ENCODE measurements at regions not wholly inside any gene's neighbourhood (a gene's known extent, or its start where the extent isn't known, plus 50 kb on each side); places are given as distances from the start of the nearest gene placed in this dataset.
"Not testable (repeated sequence)": the region's sequence is repeated elsewhere in the genome, so short reads cannot be mapped to it uniquely, and the experiment has no call there.

- no peak for ATAC-seq
Observed at GRCh38 chr5:172548981-172549687, 91.9 kb upstream of the NEURL1B start.

DNA sequence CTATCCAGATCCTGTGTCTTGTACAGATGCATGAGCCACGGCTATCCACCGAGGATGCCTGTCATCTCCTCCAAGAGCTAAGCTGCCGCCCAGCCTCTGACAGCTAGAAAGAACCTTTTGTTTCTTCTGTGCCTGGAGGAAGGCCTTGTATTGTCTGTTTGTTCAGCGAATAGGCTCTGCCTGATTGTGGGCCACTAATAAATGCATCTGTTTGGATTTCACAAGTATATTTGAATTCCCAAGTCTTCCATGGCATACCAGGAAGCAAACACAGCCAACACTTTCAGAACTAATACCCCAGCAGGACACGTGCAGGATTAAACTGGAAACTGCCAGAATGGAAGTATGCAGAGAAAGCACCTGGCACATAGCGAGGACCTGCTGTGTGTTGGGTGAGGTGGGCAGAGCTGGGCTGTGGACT lies 92.7 kb upstream of the NEURL1B start:
- no peak for ATAC-seq

- no peak for ATAC-seq
Observed at GRCh38 chr5:172546196-172546595, 91.9 kb upstream of the SH3PXD2B start.

DNA sequence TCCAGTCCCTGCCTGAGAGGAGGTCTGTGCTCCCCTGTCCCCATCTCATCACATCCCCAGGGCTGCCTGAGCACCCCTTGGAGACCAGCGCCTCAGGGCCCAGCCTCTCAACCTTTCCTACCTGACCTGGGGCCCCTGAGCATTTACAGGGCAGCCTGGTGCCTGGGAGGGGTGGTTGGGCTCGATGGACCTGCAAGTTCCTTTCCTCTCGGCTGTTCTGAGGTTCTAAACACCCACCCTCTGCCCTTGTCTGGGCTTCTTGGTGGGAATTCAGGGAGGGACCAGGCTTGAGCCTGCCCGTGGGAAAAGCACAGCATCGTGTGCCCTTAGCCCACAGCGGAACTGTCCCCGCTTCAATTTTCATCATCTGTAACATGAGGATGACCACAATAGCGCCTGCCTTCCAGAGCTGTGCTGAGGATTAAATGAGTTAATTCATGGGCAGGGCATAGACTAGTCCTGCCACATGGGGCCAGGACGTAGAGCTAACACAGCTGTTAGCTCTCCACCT lies 91.0 kb upstream of the SH3PXD2B start:
- ATAC-seq, result no peak

DNA sequence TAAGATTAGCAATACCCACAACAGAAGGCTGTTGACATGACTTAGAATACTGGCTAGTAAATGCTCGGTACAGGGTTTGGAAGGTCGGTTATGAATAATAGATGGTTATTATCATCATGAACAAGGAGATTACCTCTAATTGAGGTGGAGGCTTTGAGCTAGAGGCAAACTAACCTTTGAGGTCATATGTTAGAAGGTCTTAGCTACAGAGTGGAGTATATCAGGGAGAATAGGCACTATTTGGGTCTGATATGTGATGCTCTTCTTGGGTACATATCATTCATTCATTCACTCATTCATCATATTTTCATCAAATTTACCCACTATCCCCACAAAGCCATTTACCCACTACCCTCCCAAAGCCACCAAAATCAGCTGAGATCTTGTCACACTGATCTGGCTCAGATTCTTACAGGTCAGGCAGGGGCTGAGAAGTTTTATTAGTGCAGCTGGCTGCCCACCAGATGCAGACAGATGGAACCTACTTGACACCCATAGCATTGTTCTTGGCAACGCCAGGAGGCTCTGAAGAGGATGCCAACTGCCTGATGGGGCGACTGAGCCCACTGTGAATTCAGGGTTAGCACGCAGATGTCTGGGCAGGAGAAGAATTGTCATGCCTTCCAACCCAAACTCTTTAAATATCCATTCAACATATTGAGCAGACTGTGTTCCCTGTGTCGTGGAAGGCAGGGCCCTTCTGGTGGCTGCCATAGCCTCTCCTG lies 90.2 kb upstream of the SH3PXD2B start:
- no peak for ATAC-seq

DNA sequence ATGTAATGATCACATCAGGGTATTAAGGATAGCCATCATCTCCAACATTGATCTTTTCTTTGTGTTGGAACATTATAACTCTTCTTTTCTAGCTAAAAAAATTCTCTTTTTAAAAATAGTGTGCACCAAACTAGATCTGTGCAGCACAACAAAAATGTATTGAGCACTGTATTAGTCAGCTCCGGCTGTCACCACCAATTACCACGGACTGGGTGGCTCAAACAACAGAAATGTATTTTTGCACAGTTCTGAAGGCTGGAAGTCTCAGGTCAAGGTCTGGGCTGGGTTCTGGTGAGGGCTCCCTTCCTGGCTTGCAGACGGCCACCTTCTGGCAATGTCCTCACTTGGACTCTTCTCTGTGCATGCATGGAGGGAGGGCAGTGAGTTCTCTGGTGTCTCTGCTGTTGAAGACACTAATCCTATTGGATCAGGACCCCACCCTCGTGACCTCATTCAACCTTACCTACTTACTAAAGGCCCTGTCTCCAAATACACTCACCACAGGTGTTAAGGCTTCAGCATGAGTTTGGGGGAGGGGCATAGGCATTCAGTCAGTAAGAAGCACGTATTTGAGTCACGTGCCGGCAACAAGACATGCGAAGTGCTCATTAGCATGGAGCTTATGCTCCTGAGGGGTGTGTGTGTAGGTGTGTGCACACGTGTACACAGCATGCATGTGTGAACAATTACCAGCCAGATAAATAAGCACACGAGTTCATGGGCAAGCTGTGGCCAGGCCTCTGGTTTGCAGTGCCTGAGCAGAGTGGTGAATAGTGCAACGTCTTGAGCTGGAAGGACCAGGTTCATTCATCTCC lies 89.4 kb upstream of the SH3PXD2B start:
- no peak for ATAC-seq

DNA sequence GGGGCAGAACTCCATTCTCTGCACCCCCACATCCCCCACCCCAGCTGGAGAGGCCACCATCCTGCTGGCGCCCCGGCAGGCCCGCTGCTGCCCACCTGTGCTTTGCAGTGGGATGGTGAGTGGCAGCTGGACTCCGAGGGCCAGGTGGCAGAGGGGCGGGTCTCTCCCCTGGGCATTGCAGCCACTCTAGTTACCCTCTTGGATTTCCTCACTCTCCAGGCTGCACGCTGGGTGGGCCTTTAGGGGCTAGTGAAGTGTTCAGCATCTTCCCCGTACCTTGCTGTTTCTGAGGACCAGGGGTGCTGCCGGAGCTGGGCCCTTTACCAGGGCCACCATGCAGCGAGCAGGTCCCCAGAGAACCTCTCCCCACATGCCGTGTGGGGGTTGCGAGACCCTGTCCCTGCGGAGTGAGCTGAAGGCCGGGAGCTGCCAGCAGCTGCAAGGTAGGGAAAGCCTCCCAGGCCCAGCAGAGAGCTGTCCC lies 88.4 kb upstream of the SH3PXD2B start:
- ATAC-seq, result no peak

- no peak for ATAC-seq
Observed at GRCh38 chr5:172541773-172542136, 87.4 kb upstream of the SH3PXD2B start.

DNA sequence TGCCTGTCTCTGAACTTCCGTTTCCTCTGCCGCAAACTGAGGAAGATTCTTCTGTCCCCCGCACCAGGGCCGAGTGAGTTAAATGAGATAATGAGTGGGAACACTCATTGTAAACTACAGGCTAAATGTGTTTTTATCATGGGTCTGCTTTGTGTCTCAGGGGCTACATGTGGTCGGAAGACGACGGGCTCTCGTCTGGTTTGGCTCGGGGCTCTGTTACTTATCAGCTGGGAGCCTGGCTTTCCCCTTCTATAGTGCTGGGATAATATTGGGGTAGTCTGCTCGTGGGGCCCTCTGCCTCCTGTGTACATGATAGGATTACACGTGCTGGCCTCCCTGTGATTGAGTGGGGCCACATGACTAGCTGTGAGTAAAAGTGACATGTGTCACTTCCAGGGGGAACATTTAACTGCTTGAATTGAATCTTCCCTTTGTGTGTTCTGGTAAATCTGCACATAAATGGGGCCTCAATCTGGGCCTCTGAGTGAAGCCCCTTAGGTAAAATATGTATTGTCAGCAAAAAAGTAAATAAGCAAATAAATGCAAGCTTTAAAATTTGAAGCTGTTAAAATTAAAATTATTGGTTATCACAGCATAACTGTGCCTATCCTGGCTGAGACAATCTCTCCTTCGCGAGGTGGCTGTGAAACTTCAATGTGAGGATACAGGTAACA lies 86.9 kb upstream of the SH3PXD2B start:
- ATAC-seq, result no peak

DNA sequence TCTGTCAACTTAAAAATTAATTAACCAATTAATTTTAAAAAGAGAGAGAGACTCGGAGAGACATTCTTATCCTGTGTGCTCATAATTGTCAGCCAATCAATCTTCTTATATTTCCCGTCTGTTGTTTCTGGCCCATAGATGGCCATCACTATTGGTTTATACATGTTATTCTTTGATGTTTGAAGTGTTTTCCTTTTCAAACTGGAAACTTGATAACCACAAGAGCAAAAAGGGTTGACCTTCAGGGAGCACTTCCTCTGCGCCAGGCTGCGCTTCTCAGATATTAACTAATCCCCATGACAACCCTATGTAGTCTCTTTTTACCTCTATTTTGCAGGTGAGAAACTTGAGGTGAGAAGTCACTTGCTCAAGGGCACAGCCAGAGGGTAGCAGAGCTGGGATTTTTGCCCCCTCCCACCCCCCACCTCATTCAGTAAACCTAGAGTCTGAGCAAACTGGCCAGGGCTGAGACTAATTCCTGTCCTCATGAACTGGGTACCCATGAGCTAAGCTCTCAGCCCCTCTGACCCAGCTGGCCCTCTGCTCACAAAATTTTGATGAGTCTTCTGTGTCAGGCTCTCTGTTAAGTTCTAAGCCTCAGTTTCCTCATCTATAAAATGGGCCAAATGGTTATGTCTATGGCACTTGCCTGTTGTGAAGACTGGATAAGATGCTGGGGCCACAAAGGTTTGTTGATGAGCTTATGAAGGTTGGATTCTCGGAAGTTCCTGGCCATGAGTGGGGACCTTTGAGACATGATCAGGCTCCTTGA lies 86.0 kb upstream of the SH3PXD2B start:
- no peak for ATAC-seq

DNA sequence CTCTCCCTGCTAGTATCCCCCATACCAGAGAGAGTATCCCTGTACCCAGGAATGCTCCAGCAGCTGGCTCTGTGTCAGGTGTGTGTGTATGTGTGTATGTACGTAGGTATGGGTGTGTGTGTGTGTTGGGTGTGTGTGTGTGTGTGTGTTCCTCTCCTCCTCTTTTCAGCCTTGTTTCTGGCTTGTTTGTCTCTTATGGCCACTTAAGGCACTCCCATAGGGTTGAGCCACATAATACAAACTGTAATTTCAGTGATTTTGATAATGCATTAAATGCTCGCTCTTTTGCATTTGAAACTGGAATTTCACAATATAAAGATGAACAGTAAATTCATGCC lies 80.8 kb upstream of the SH3PXD2B start:
- ATAC-seq, result no peak

DNA sequence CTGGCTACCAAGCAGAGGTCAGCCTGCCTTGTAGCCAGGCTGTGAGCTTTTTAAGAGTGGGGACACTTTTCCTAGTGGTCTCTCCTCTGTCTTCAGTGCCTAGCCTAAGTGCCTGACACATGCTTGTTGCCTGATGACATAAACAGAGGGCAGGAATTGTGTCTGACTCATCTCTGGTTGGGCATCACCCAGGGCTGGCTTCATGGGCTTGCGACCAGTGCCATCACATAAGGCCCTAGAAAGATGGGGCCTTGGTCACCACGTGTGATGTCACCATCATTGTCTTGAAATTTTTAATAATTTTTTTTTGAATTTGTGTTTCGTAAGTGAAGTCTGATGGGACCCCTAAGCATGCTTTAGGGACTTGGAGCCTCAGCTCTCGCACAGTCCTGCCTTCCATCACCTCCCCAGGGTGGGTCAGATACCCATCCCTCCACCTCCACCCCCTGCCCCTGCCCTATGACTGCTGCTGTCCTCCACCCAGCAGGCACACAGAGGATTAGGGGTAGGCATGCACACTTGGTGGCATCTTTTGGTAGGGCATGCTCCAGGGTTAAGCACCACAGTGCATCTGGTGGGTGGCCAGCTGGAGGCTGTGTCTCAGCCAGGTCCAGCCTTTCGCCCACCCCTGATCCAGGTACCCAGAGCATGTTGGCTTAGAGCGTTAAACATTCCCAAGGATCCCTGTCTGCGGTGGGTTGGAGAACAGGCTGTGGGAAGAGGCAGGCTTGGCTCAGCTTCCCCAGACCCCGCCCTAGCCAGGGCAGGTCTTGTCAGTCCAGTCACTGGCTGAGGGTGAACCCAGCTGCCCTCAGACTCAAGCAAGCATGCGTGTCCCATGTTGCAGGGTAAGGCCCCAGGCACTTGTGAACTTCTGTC lies 80.1 kb upstream of the SH3PXD2B start:
- ATAC-seq, result peak; percentile 87

DNA sequence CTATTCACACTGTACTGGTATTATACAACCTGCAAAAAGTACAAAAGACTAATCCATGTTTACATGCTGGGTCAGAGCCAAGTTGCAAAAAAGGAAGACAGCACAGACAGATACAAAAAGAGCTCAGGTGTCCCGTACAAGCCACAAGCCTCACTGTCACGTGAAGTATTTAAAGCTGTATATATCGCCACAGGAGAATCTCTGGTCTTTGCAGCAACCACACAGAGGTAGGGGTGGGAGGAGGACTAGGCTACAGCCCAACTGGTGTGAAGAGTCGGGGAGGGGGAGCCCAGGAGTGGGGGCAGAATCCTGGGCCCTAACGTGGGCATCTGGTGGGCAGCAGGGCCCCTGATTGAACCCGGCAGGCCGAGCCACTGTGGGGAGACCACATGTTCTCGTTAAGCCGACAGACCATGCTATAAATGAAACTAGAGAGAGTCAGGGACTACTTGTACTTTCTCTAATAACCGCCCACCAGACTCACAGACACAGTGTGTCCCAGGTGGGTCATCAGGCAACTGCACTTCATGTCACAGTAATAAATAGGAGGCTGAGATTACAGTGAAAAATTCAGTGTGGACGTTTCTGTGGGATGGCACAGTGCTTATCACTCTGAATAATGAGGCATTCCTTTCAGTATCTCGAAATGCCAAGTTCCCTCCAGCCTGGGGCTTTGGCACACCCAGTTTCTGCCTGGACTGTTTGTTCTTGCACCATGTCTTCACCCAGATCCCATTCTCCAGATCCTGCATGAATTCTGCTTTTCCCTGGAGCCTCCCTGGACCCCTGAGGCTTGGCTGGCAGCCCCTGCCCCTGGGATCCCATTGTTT lies 79.3 kb upstream of the SH3PXD2B start:
- peak; percentile 28 for ATAC-seq

- ATAC-seq, result no peak
Observed at GRCh38 chr5:172533058-172533398, 78.7 kb upstream of the SH3PXD2B start.

- ATAC-seq, result not testable (repeated sequence)
Observed at GRCh38 chr5:172532439-172532838, 78.1 kb upstream of the SH3PXD2B start.

DNA sequence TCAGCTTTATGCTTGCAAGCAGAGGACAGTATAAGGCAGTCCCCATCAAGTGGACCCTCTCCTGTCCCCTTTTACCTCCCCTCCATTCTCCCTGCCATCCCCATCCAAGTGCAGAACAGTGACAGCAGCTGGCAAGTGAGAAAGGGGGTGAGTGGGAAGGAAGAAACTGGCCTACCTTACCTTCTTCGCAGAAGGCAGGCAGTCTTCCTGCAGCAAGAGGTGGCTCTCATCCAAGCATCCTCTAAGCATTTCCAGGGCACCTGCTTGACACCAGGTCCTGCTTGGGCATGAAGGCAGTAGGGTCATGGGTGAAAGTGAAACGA lies 77.3 kb upstream of the SH3PXD2B start:
- no peak for ATAC-seq

DNA sequence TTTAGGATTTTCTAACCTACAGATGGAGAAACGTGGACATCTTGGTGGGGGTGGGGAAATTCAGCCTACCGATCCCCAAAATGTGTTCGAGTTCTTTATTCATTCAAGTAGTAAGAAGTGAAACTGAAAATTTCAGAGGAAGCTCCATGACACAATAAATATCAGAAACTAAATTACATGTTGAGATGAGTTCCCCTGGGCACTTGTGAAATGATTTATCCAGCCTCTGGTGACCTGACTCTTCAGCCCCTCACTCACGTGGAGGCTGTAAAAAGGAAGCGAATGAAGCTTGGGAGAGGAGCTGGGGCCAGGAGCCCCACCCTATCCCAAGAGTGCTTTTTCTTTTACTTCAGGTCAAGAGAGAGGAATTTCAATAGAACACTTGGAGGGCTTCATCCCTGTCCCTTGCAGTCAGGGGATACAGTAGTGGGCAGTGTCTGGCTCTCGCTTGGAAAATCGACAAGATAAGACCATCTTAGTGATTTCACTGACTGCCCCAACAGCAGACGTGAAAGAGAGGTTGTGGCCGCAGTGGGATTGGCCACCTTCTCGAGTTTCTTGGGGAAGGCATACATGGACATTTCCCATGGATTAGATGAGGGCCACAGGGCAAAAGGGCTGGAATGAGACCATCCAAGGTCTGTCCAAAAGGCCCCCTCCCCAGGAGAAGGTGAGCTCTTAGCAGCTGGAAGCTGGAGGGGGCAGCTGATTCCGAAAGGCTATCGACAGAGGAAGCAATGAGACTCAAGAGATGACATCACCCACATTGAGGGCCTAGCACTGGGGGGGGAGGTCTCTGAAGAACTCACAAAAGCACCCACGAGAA lies 76.8 kb upstream of the SH3PXD2B start:
- no peak for ATAC-seq

- ATAC-seq, result no peak
Observed at GRCh38 chr5:172530406-172530805, 76.1 kb upstream of the SH3PXD2B start.

DNA sequence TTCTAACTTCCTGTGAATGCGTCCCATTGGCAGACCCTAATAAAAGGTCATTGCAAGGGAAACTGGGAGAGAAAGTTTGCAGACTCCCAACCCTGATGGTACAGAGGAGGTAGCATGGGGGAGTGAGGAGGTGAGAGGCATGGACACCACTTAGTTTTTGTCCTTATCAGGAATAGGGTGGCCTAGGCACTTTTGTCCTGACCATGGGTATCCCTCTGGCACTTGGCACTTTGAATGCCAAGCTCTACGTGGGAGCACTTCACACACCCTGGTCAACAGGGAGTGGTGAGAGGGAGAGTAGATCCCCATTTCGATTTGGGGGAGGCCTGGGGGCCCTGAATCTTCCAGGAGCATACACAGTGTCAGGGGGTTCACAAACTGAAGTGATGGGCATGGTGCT lies 75.6 kb upstream of the SH3PXD2B start:
- no peak for ATAC-seq
